ENCODE measurements at regions not wholly inside any gene's neighbourhood (a gene's known extent, or its start where the extent isn't known, plus 50 kb on each side); places are given as distances from the start of the nearest gene placed in this dataset.

GRCh38 chr6:119802464-119802863, 452.9 kb upstream of the MAN1A1 start:
- Histone ChIP-seq H3K4me3 (replicated peaks in 1 of 3; ENCODE audit: low read depth in 2 of 3, low read length in 3 of 3) (no peak overlapping the region), H3K4me2 (replicated peaks; ENCODE audit: extremely low read depth, low read length, poor library complexity, severe bottlenecking) (no peak overlapping the region), H2AFZ (ENCODE audit: insufficient read depth, low read depth, low read length, poor library complexity, severe bottlenecking) (no peak overlapping the region), H3K4me1 (ENCODE audit: control insufficient read depth in 1 of 2, insufficient read depth in 2 of 2, low read length in 2 of 2) (no peaks in the 10 kb centered on the region), H3K9ac (ENCODE audit: insufficient read depth, low read length, poor library complexity, severe bottlenecking) (no peak overlapping the region), H3K9me3 (replicated peaks in 1 of 2; ENCODE audit: control insufficient read depth in 1 of 2, insufficient read depth in 1 of 2, low read length in 2 of 2) (no peaks in the 10 kb centered on the region), H3K27ac (ENCODE audit: low read depth in 1 of 2, low read length in 2 of 2) (no peak overlapping the region), H3K79me2 (ENCODE audit: insufficient read depth, low read length) (no peaks in the 10 kb centered on the region), H3K36me3 (replicated peaks in 1 of 2; ENCODE audit: control insufficient read depth in 1 of 2, insufficient read depth in 2 of 2, low read length in 2 of 2) (no peaks in the 10 kb centered on the region), H4K20me1 (ENCODE audit: insufficient read depth, low read length) (no peaks in the 10 kb centered on the region), H3K27me3 (ENCODE audit: control insufficient read depth in 2 of 2, insufficient read depth in 2 of 2, low read length in 2 of 2) (no peaks in the 10 kb centered on the region)
- H3K4me3 Mint-ChIP-seq = no peak overlapping the region
- TF ChIP-seq CTCF (IDR thresholded peaks at IDR 0.05) = no peak
- no peaks in the 10 kb centered on the region for H3K36me3 Mint-ChIP-seq
- 100% methylated on average over 2 of the region's 3 CpGs for WGBS (ENCODE audit: insufficient coverage)
- H3K27me3 Mint-ChIP-seq (ENCODE audit: low read depth in 3 of 3) = no peaks in the 10 kb centered on the region
- intact Hi-C loops (cut with micrococcal nuclease) = no loop called here
- H3K4me1 Mint-ChIP-seq = no peaks in the 10 kb centered on the region
- no peak for DNase-seq
- H3K27ac Mint-ChIP-seq = no peak overlapping the region
- H3K9me3 Mint-ChIP-seq = peaks cover 0 to 3% (median 0%) of the 10 kb centered on the region in 7 donors

GRCh38 chr6:119801056-119801455, 451.5 kb upstream of the MAN1A1 start:
- Histone ChIP-seq H3K27me3 (ENCODE audit: control insufficient read depth in 2 of 2, insufficient read depth in 2 of 2, low read length in 2 of 2) (no peaks in the 10 kb centered on the region), H3K9ac (ENCODE audit: insufficient read depth, low read length, poor library complexity, severe bottlenecking) (no peak overlapping the region), H4K20me1 (ENCODE audit: insufficient read depth, low read length) (no peaks in the 10 kb centered on the region), H3K36me3 (replicated peaks in 1 of 2; ENCODE audit: control insufficient read depth in 1 of 2, insufficient read depth in 2 of 2, low read length in 2 of 2) (no peaks in the 10 kb centered on the region), H3K9me3 (replicated peaks in 1 of 2; ENCODE audit: control insufficient read depth in 1 of 2, insufficient read depth in 1 of 2, low read length in 2 of 2) (no peaks in the 10 kb centered on the region), H3K79me2 (ENCODE audit: insufficient read depth, low read length) (no peaks in the 10 kb centered on the region), H3K4me2 (replicated peaks; ENCODE audit: extremely low read depth, low read length, poor library complexity, severe bottlenecking) (no peak overlapping the region), H3K4me1 (ENCODE audit: control insufficient read depth in 1 of 2, insufficient read depth in 2 of 2, low read length in 2 of 2) (no peaks in the 10 kb centered on the region), H3K4me3 (replicated peaks in 1 of 3; ENCODE audit: low read depth in 2 of 3, low read length in 3 of 3) (no peak overlapping the region), H2AFZ (ENCODE audit: insufficient read depth, low read depth, low read length, poor library complexity, severe bottlenecking) (no peak overlapping the region), H3K27ac (ENCODE audit: low read depth in 1 of 2, low read length in 2 of 2) (no peak overlapping the region)
- no peak overlapping the region for H3K27ac Mint-ChIP-seq
- H3K9me3 Mint-ChIP-seq = peaks cover 0 to 3% (median 0%) of the 10 kb centered on the region in 7 donors
- intact Hi-C loops (cut with micrococcal nuclease) = no loop called here
- 93% methylated on average over 2 of the region's 4 CpGs for WGBS (ENCODE audit: insufficient coverage)
- no peak overlapping the region for H3K4me3 Mint-ChIP-seq
- H3K4me1 Mint-ChIP-seq = no peaks in the 10 kb centered on the region
- TF ChIP-seq CTCF (IDR thresholded peaks at IDR 0.05) = no peak
- no peak for DNase-seq
- no peaks in the 10 kb centered on the region for H3K36me3 Mint-ChIP-seq
- H3K27me3 Mint-ChIP-seq (ENCODE audit: low read depth in 3 of 3) = no peaks in the 10 kb centered on the region
